Pancreas (tissue), 10 donors: ENCODE measurements at regions not wholly inside any gene's neighbourhood (a gene's known extent, or its start where the extent isn't known, plus 50 kb on each side); places are given as distances from the start of the nearest gene placed in this dataset.
"Not testable (repeated sequence)": the region's sequence is repeated elsewhere in the genome, so short reads cannot be mapped to it uniquely, and the experiment has no call there.

ENCODE experiments used
- ATAC-seq, 4 donors: fragments of 200-7000 bp; cut with Tn5 transposase; one replicate each; pipeline versions ENCODE4 v1.8.0 to v1.9.1; 2020; ENCODE audit warnings: mild to moderate bottlenecking in 4 of 4, moderate library complexity in 4 of 4
- DNase-seq, 6 donors: peaks; one replicate each; pipeline ENCODE4 v3.0.0-alpha.2; 2020
- FAIRE-seq: peaks from 2 replicates; lab custom pipeline; 2012; peaks lifted over from hg19 to GRCh38; lab: Jason Lieb, UNC
- H3K27ac ChIP-seq, 4 donors: fragments of 200-600 bp; sonication (generic); 1 replicate in 3 of 4; 2 replicates in 1 of 4; pipeline versions ENCODE4 v1.5.0 to v1.8.0; 2020
- H3K27me3 ChIP-seq, 4 donors: fragments of 200-600 bp; one replicate each; pipeline ENCODE4 v1.8.0; 2021
- H3K36me3 ChIP-seq, 3 donors: fragments of 200-600 bp; sonication (generic) in 1 of 3; one replicate each; pipeline versions ENCODE4 v1.5.0 to v1.8.0; 2020 to 2021
- H3K4me1 ChIP-seq, 3 donors: fragments of 200-600 bp; one replicate each; pipeline ENCODE4 v1.8.0; 2021
- H3K4me3 ChIP-seq, 4 donors: fragments of 200-600 bp; sonication (generic) in 2 of 4; one replicate each; pipeline versions ENCODE4 v1.5.0 to v1.8.0; 2020 to 2021
- H3K9me3 ChIP-seq, 4 donors: fragments of 200-600 bp; one replicate each; pipeline ENCODE4 v1.8.0; 2021
- CTCF ChIP-seq, 4 donors: fragments of 200-600 bp; sonication (generic) in 3 of 4; IDR thresholded peaks; one replicate each; pipeline versions ENCODE4 v1.5.0 to v1.8.0; 2021; ENCODE audit warnings: antibody characterized with exemption in 4 of 4
- WGBS, 2 donors: extraction: QIAGEN DNeasy Blood & Tissue Kit; methylation state at CpG; one replicate each; pipeline ENCODE4 v1.1.7; 2013; 5-methylcytosine and 5-hydroxymethylcytosine counted together
- intact Hi-C, 3 donors: fragments of 100-400 bp; cut with DNase I; formaldehyde crosslinking; loops; one replicate each; pipeline versions ENCODE4 v1.11.1 to v1.14.2; 2022
- donor health status: healthy with polysubstance abuse.
- donor health status: DM: no; HTN: no; CAD: no; lungs with moderate emphysema.
- donor health status: DM: no; HTN: no; CAD: no.
- donor health status: control.
- donor health status: control.
- donor health status: Bipolar disorder and iron deficiency.
- donor health status: DM: yes; HTN: yes; CAD: no.
- donor health status: DM: no; HTN: no; CAD: no.
- donor health status: DM: no; HTN: no; CAD: no.
- donor health status: DM: yes; HTN: yes; CAD: no.

- no peak for FAIRE-seq
- DNase-seq = no peak
- intact Hi-C loops = no loop called here
These were observed 121.8 kb upstream of the PHACTR3 start for GRCh38 chr20:59482351-59483187.

GRCh38 chr20:59483481-59483880 is 120.9 kb upstream of the PHACTR3 start:
- whole genome bisulfite sequencing, 2 donors = 67 to 73% methylated on average over 5 of the region's 5 CpGs
- no peaks in the 10 kb centered on the region for H3K9me3 ChIP-seq
- no peaks in the 10 kb centered on the region for H3K4me1 ChIP-seq
- intact Hi-C loops = no loop called here
- no peaks in the 10 kb centered on the region for H3K36me3 ChIP-seq
- DNase-seq (no peak), ATAC-seq (no peak), FAIRE-seq (no peak)
- no peak overlapping the region for H3K4me3 ChIP-seq
- no peak for TF ChIP-seq CTCF (IDR thresholded peaks at IDR 0.05)
- H3K27ac ChIP-seq = no peak overlapping the region
- H3K27me3 ChIP-seq = peaks cover 0 to 8% (median 0%) of the 10 kb centered on the region in 4 donors

More at GRCh38 chr20:59482351-59483187, 121.8 kb upstream of the PHACTR3 start:
- no peak for TF ChIP-seq CTCF (IDR thresholded peaks at IDR 0.05)
- peaks cover 0 to 8% (median 0%) of the 10 kb centered on the region in 4 donors for H3K27me3 ChIP-seq
- no peaks in the 10 kb centered on the region for H3K9me3 ChIP-seq
- WGBS, 2 donors = 59 to 69% methylated on average over 17 of the region's 17 CpGs
- no peaks in the 10 kb centered on the region for H3K36me3 ChIP-seq
- no peaks in the 10 kb centered on the region for H3K4me1 ChIP-seq
- no peak for ATAC-seq
- H3K4me3 ChIP-seq = no peak overlapping the region
- no peak overlapping the region for H3K27ac ChIP-seq

- intact Hi-C loops = no loop called here
- Histone ChIP-seq H3K4me1 (no peaks in the 10 kb centered on the region), H3K4me3 (no peak overlapping the region), H3K36me3 (no peaks in the 10 kb centered on the region), H3K27ac (no peak overlapping the region), H3K9me3 (no peaks in the 10 kb centered on the region), H3K27me3 (peaks cover 0 to 8% (median 0%) of the 10 kb centered on the region in 4 donors)
- FAIRE-seq (no peak), DNase-seq (no peak), ATAC-seq (no peak)
- WGBS, 2 donors = 69 to 75% methylated on average over 6 of the region's 6 CpGs
- TF ChIP-seq CTCF (IDR thresholded peaks at IDR 0.05) = no peak
These were observed 120.1 kb upstream of the PHACTR3 start for GRCh38 chr20:59484228-59484627.

GRCh38 chr20:59485576-59486454 is 118.5 kb upstream of the PHACTR3 start:
- no peak for DNase-seq
- WGBS, 2 donors = 80 to 92% methylated on average over 8 of the region's 8 CpGs
- Histone ChIP-seq H3K36me3 (no peaks in the 10 kb centered on the region), H3K9me3 (no peaks in the 10 kb centered on the region), H3K4me1 (no peaks in the 10 kb centered on the region), H3K27me3 (peaks cover 0 to 8% (median 0%) of the 10 kb centered on the region in 4 donors), H3K4me3 (no peak overlapping the region), H3K27ac (no peak overlapping the region)
- intact Hi-C loops = no loop called here
- ATAC-seq = no peak
- FAIRE-seq = no peak
- no peak for TF ChIP-seq CTCF (IDR thresholded peaks at IDR 0.05)

GRCh38 chr20:59488459-59488858 is 115.9 kb upstream of the PHACTR3 start:
- DNase-seq, H3K27ac ChIP-seq, FAIRE-seq, H3K4me3 ChIP-seq, intact Hi-C loops, H3K27me3 ChIP-seq, H3K36me3 ChIP-seq, H3K9me3 ChIP-seq, ATAC-seq, H3K4me1 ChIP-seq: not testable (repeated sequence)
- WGBS, 2 donors = 48 to 55% methylated on average over 6 of the region's 6 CpGs

- H3K27ac ChIP-seq, intact Hi-C loops, H3K9me3 ChIP-seq, ATAC-seq, H3K4me1 ChIP-seq, H3K36me3 ChIP-seq, DNase-seq, FAIRE-seq, H3K27me3 ChIP-seq, H3K4me3 ChIP-seq: not testable (repeated sequence)
- 58 to 69% methylated on average over 18 of the region's 18 CpGs for WGBS, 2 donors
These were observed 113.9 kb upstream of the PHACTR3 start for GRCh38 chr20:59490196-59491004.
